ENCODE measurements at regions not wholly inside any gene's neighbourhood (a gene's known extent, or its start where the extent isn't known, plus 50 kb on each side); places are given as distances from the start of the nearest gene placed in this dataset.

DNA sequence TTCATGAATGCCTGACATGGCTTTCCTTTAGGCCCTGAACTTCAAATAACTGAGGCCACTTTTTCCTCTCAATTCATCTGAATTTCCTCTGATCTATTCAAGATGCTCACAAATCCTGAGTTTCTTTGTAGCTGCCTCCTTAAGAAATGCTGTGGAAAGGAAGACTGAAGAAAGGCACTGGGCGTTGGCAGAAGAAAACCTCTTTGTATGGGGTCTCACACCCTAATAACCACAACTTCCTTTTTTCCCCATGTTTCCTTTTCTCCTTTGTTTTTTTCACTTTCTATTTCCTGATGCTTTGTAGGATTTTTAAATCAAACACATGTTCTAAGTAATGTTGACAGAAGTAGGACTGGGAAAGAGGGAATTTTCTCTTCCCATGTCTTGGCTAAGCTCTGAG, 447.4 kb downstream of the CMPK2 start:
- TF ChIP-seq, protein P1, sequence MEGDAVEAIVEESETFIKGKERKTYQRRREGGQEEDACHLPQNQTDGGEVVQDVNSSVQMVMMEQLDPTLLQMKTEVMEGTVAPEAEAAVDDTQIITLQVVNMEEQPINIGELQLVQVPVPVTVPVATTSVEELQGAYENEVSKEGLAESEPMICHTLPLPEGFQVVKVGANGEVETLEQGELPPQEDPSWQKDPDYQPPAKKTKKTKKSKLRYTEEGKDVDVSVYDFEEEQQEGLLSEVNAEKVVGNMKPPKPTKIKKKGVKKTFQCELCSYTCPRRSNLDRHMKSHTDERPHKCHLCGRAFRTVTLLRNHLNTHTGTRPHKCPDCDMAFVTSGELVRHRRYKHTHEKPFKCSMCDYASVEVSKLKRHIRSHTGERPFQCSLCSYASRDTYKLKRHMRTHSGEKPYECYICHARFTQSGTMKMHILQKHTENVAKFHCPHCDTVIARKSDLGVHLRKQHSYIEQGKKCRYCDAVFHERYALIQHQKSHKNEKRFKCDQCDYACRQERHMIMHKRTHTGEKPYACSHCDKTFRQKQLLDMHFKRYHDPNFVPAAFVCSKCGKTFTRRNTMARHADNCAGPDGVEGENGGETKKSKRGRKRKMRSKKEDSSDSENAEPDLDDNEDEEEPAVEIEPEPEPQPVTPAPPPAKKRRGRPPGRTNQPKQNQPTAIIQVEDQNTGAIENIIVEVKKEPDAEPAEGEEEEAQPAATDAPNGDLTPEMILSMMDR (IDR thresholded peaks at IDR 0.05; ENCODE audit: poor library complexity, severe bottlenecking) = no peak
- TF ChIP-seq EZH2 (IDR thresholded peaks at IDR 0.05; ENCODE audit: borderline replicate concordance, insufficient read depth, low read length, poor library complexity, severe bottlenecking) (no peak), POLR2AphosphoS5 (IDR thresholded peaks at IDR 0.05) (no peak)

Data from neural cell (in vitro differentiated cells).